ENCODE measurements at regions not wholly inside any gene's neighbourhood (a gene's known extent, or its start where the extent isn't known, plus 50 kb on each side); places are given as distances from the start of the nearest gene placed in this dataset.

DNA sequence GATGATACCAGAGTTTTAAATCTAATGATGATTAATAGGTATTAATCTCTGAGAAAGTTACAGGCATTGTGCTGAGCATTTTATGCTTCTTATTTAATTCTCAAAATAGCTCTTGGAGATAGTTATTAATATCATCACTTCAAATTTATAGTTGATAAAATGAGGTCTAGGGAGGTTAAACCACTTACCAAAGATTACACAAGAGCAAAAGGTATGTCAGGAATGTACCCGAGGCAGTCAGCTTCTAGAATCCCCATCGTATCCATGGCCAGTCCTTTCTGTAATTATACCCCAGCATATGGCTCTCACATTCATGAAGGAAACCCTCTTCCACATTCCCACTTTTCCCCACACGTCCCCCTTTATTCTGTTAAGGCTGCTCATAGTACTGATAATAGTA lies 421.3 kb downstream of the PYDC2 start:
- DNase-seq (ENCODE audit: low read depth, low spot score) = no peak
- ATAC-seq = no peak
- Histone ChIP-seq H3K36me3 (ENCODE audit: control insufficient read depth, insufficient read depth, low read length) (no peaks in the 10 kb centered on the region), H3K4me3 (ENCODE audit: low read depth in 2 of 2, low read length in 2 of 2) (no peak overlapping the region), H3K27ac (ENCODE audit: low read length) (no peak overlapping the region), H3K9me3 (ENCODE audit: control insufficient read depth, insufficient read depth, low read depth, low read length) (no peaks in the 10 kb centered on the region), H3K4me1 (ENCODE audit: control insufficient read depth, insufficient read depth, low read length) (no peaks in the 10 kb centered on the region), H3K27me3 (ENCODE audit: control insufficient read depth, insufficient read depth, low read length) (no peaks in the 10 kb centered on the region)
- intact Hi-C loops (cut with micrococcal nuclease; ENCODE audit: unreplicated experiment) (no loop called here), in situ Hi-C loops (cut with HindIII; ENCODE audit: low pct_unique_long_range_greater_than_20kb, low sequenced_read_pairs) (no loop called here)
- no TSS peak for BruUV-seq (replicated peaks)
- CTCF ChIA-PET = no interaction called here
- TF ChIP-seq, protein P1, sequence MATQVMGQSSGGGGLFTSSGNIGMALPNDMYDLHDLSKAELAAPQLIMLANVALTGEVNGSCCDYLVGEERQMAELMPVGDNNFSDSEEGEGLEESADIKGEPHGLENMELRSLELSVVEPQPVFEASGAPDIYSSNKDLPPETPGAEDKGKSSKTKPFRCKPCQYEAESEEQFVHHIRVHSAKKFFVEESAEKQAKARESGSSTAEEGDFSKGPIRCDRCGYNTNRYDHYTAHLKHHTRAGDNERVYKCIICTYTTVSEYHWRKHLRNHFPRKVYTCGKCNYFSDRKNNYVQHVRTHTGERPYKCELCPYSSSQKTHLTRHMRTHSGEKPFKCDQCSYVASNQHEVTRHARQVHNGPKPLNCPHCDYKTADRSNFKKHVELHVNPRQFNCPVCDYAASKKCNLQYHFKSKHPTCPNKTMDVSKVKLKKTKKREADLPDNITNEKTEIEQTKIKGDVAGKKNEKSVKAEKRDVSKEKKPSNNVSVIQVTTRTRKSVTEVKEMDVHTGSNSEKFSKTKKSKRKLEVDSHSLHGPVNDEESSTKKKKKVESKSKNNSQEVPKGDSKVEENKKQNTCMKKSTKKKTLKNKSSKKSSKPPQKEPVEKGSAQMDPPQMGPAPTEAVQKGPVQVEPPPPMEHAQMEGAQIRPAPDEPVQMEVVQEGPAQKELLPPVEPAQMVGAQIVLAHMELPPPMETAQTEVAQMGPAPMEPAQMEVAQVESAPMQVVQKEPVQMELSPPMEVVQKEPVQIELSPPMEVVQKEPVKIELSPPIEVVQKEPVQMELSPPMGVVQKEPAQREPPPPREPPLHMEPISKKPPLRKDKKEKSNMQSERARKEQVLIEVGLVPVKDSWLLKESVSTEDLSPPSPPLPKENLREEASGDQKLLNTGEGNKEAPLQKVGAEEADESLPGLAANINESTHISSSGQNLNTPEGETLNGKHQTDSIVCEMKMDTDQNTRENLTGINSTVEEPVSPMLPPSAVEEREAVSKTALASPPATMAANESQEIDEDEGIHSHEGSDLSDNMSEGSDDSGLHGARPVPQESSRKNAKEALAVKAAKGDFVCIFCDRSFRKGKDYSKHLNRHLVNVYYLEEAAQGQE (IDR thresholded peaks at IDR 0.05; ENCODE audit: insufficient read depth in 1 of 2, low read depth in 2 of 2, low read length in 1 of 2) = no peak
- no peak for TF ChIP-seq SIN3A (IDR thresholded peaks at IDR 0.05; ENCODE audit: borderline replicate concordance, insufficient read depth, low read depth, low read length)
- TF ChIP-seq, protein P2, sequence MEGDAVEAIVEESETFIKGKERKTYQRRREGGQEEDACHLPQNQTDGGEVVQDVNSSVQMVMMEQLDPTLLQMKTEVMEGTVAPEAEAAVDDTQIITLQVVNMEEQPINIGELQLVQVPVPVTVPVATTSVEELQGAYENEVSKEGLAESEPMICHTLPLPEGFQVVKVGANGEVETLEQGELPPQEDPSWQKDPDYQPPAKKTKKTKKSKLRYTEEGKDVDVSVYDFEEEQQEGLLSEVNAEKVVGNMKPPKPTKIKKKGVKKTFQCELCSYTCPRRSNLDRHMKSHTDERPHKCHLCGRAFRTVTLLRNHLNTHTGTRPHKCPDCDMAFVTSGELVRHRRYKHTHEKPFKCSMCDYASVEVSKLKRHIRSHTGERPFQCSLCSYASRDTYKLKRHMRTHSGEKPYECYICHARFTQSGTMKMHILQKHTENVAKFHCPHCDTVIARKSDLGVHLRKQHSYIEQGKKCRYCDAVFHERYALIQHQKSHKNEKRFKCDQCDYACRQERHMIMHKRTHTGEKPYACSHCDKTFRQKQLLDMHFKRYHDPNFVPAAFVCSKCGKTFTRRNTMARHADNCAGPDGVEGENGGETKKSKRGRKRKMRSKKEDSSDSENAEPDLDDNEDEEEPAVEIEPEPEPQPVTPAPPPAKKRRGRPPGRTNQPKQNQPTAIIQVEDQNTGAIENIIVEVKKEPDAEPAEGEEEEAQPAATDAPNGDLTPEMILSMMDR (IDR thresholded peaks at IDR 0.05) = no peak
- no peak for TF ChIP-seq TCF7L2 (IDR thresholded peaks at IDR 0.05; ENCODE audit: low read depth, low read length)
- POLR2A ChIA-PET = interaction anchor here (0.5 to 0.7 kb wide), 2 partner anchors 37 to 494 kb away, joined by 3 to 5 read pairs; no protein-coding TSS in a partner anchor

DNA sequence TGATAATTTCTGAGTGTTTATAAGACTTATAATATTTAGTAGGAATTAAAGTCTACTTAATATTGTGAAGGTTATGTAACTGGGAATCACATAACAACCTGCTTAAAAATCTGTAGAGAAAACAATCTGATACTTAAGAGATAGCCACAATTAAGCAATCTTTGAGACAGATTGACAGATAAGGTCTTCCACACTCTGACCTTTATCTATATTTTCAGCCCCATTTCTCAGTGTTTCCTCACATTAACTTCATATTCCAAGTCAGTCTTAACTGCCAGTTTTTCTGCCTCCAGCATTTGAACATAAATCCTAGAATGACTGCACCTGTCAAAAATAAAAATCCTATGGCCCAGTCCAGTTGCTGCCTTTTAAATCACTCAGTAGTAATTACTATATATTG lies 423.2 kb downstream of the PYDC2 start:
- DNase-seq (ENCODE audit: low read depth, low spot score) (no peak), ATAC-seq (no peak)
- no TSS peak for BruUV-seq (replicated peaks)
- Histone ChIP-seq H3K4me3 (ENCODE audit: low read depth in 2 of 2, low read length in 2 of 2) (no peak overlapping the region), H3K4me1 (ENCODE audit: control insufficient read depth, insufficient read depth, low read length) (no peaks in the 10 kb centered on the region), H3K27ac (ENCODE audit: low read length) (no peak overlapping the region), H3K27me3 (ENCODE audit: control insufficient read depth, insufficient read depth, low read length) (no peaks in the 10 kb centered on the region), H3K9me3 (ENCODE audit: control insufficient read depth, insufficient read depth, low read depth, low read length) (no peaks in the 10 kb centered on the region), H3K36me3 (ENCODE audit: control insufficient read depth, insufficient read depth, low read length) (no peaks in the 10 kb centered on the region)
- CTCF ChIA-PET = no interaction called here
- intact Hi-C loops (cut with micrococcal nuclease; ENCODE audit: unreplicated experiment) (no loop called here), in situ Hi-C loops (cut with HindIII; ENCODE audit: low pct_unique_long_range_greater_than_20kb, low sequenced_read_pairs) (no loop called here)
- POLR2A ChIA-PET = no interaction called here
- TF ChIP-seq, protein P1 (IDR thresholded peaks at IDR 0.05; ENCODE audit: insufficient read depth in 1 of 2, low read depth in 2 of 2, low read length in 1 of 2) = no peak
- TF ChIP-seq, protein P2 (IDR thresholded peaks at IDR 0.05) = no peak
- TF ChIP-seq TCF7L2 (IDR thresholded peaks at IDR 0.05; ENCODE audit: low read depth, low read length) = no peak

All from Panc1 (cell line).